ENCODE measurements at regions not wholly inside any gene's neighbourhood (a gene's known extent, or its start where the extent isn't known, plus 50 kb on each side); places are given as distances from the start of the nearest gene placed in this dataset.

- Histone ChIP-seq H2AFZ (ENCODE audit: low read depth, low read length) (no peak overlapping the region), H3K79me2 (ENCODE audit: insufficient read depth, low read length) (no peaks in the 10 kb centered on the region), H3K9me3 (ENCODE audit: insufficient read depth, low read depth, low read length) (no peaks in the 10 kb centered on the region), H3K27me3 (ENCODE audit: insufficient read depth, low read length) (no peaks in the 10 kb centered on the region), H3K27ac (ENCODE audit: low read depth, low read length) (no peak overlapping the region), H3K4me3 (ENCODE audit: insufficient read depth, low read depth, low read length) (no peak overlapping the region), H3K9ac (ENCODE audit: low read length) (no peak overlapping the region), H4K20me1 (ENCODE audit: insufficient read depth, low read length) (no peaks in the 10 kb centered on the region), H3K36me3 (ENCODE audit: insufficient read depth, low read length) (no peaks in the 10 kb centered on the region), H3K4me2 (ENCODE audit: low read length) (no peak overlapping the region), H3K4me1 (ENCODE audit: insufficient read depth, low read length) (no peaks in the 10 kb centered on the region)
- FAIRE-seq: no peak
- H3K27ac Mint-ChIP-seq (ENCODE audit: unreplicated experiment): no peak overlapping the region
- TF ChIP-seq EZH2 (IDR thresholded peaks at IDR 0.05; ENCODE audit: insufficient read depth, low read length) (no peak), CTCF (IDR thresholded peaks at IDR 0.05; ENCODE audit: insufficient read depth, low read depth, low read length) (no peak)
- H3K36me3 Mint-ChIP-seq (ENCODE audit: low read depth, unreplicated experiment): no peaks in the 10 kb centered on the region
- no peaks in the 10 kb centered on the region for H3K9me3 Mint-ChIP-seq (ENCODE audit: unreplicated experiment)
- H3K4me3 Mint-ChIP-seq (ENCODE audit: unreplicated experiment): no peak overlapping the region
- no peak for DNase-seq (ENCODE audit: low read depth)
- H3K4me1 Mint-ChIP-seq (ENCODE audit: low read depth, unreplicated experiment): peaks cover 3% of the 10 kb centered on the region
- no peaks in the 10 kb centered on the region for H3K27me3 Mint-ChIP-seq (ENCODE audit: low read depth, unreplicated experiment)
Measured at GRCh38 chr2:16940214-16940613, 274.6 kb upstream of the CYRIA start.

- Histone ChIP-seq H4K20me1 (ENCODE audit: insufficient read depth, low read length) (no peaks in the 10 kb centered on the region), H3K4me1 (ENCODE audit: insufficient read depth, low read length) (no peaks in the 10 kb centered on the region), H3K79me2 (ENCODE audit: insufficient read depth, low read length) (no peaks in the 10 kb centered on the region), H3K27ac (ENCODE audit: low read depth, low read length) (no peak overlapping the region), H3K4me3 (ENCODE audit: insufficient read depth, low read depth, low read length) (no peak overlapping the region), H3K36me3 (ENCODE audit: insufficient read depth, low read length) (no peaks in the 10 kb centered on the region), H2AFZ (ENCODE audit: low read depth, low read length) (no peak overlapping the region), H3K9ac (ENCODE audit: low read length) (no peak overlapping the region), H3K27me3 (ENCODE audit: insufficient read depth, low read length) (no peaks in the 10 kb centered on the region), H3K4me2 (ENCODE audit: low read length) (no peak overlapping the region), H3K9me3 (ENCODE audit: insufficient read depth, low read depth, low read length) (no peaks in the 10 kb centered on the region)
- DNase-seq (ENCODE audit: low read depth) (no peak), FAIRE-seq (no peak)
- Mint-ChIP-seq H3K4me1 (ENCODE audit: low read depth, unreplicated experiment) (peaks cover 3% of the 10 kb centered on the region), H3K36me3 (ENCODE audit: low read depth, unreplicated experiment) (no peaks in the 10 kb centered on the region), H3K4me3 (ENCODE audit: unreplicated experiment) (no peak overlapping the region), H3K9me3 (ENCODE audit: unreplicated experiment) (no peaks in the 10 kb centered on the region), H3K27ac (ENCODE audit: unreplicated experiment) (no peak overlapping the region), H3K27me3 (ENCODE audit: low read depth, unreplicated experiment) (no peaks in the 10 kb centered on the region)
- TF ChIP-seq CTCF (IDR thresholded peaks at IDR 0.05; ENCODE audit: insufficient read depth, low read depth, low read length) (no peak), EZH2 (IDR thresholded peaks at IDR 0.05; ENCODE audit: insufficient read depth, low read length) (no peak)
Measured at GRCh38 chr2:16939771-16940170, 274.1 kb upstream of the CYRIA start.

GRCh38 chr2:16933355-16933754 is 267.7 kb upstream of the CYRIA start:
- no peaks in the 10 kb centered on the region for H3K4me1 Mint-ChIP-seq (ENCODE audit: low read depth, unreplicated experiment)
- H3K9me3 Mint-ChIP-seq (ENCODE audit: unreplicated experiment): no peaks in the 10 kb centered on the region

More at GRCh38 chr2:16933355-16933754, 267.7 kb upstream of the CYRIA start:
- Mint-ChIP-seq H3K27ac (ENCODE audit: unreplicated experiment) (no peak overlapping the region), H3K4me3 (ENCODE audit: unreplicated experiment) (no peak overlapping the region), H3K36me3 (ENCODE audit: low read depth, unreplicated experiment) (no peaks in the 10 kb centered on the region), H3K27me3 (ENCODE audit: low read depth, unreplicated experiment) (no peaks in the 10 kb centered on the region)
- H3K4me3 ChIP-seq (ENCODE audit: insufficient read depth, low read depth, low read length): no peak overlapping the region
- no peaks in the 10 kb centered on the region for H3K27me3 ChIP-seq (ENCODE audit: insufficient read depth, low read length)
- no peak overlapping the region for H3K27ac ChIP-seq (ENCODE audit: low read depth, low read length)
- H3K79me2 ChIP-seq (ENCODE audit: insufficient read depth, low read length): no peaks in the 10 kb centered on the region
- H3K9me3 ChIP-seq (ENCODE audit: insufficient read depth, low read depth, low read length): no peaks in the 10 kb centered on the region
- no peak overlapping the region for H2AFZ ChIP-seq (ENCODE audit: low read depth, low read length)
- H3K9ac ChIP-seq (ENCODE audit: low read length): no peak overlapping the region
- DNase-seq (ENCODE audit: low read depth) (no peak), FAIRE-seq (no peak)
- H3K36me3 ChIP-seq (ENCODE audit: insufficient read depth, low read length): no peaks in the 10 kb centered on the region
- H3K4me1 ChIP-seq (ENCODE audit: insufficient read depth, low read length): no peaks in the 10 kb centered on the region
- no peak overlapping the region for H3K4me2 ChIP-seq (ENCODE audit: low read length)
- H4K20me1 ChIP-seq (ENCODE audit: insufficient read depth, low read length): no peaks in the 10 kb centered on the region
- TF ChIP-seq CTCF (IDR thresholded peaks at IDR 0.05; ENCODE audit: insufficient read depth, low read depth, low read length) (no peak), EZH2 (IDR thresholded peaks at IDR 0.05; ENCODE audit: insufficient read depth, low read length) (no peak)
